ENCODE measurements at regions not wholly inside any gene's neighbourhood (a gene's known extent, or its start where the extent isn't known, plus 50 kb on each side); places are given as distances from the start of the nearest gene placed in this dataset.

- Histone ChIP-seq H4K91ac (replicated peaks; ENCODE audit: insufficient read length, low read length) (no peak overlapping the region), H3K23ac (ENCODE audit: insufficient read length) (no peak overlapping the region), H3K9ac (replicated peaks in 1 of 4; ENCODE audit: extremely low read depth in 1 of 4, low read depth in 3 of 4, low read length in 3 of 4) (no peak overlapping the region), H3K4ac (replicated peaks; ENCODE audit: insufficient read length, low read depth, low read length) (no peak overlapping the region), H3K4me1 (replicated peaks in 1 of 4; ENCODE audit: control insufficient read depth in 3 of 4, insufficient read depth in 4 of 4, low read length in 3 of 4) (no peaks in the 10 kb centered on the region), H3K9me3 (ENCODE audit: insufficient read depth in 2 of 2, low read depth in 1 of 2, low read length in 1 of 2) (no peaks in the 10 kb centered on the region), H3K14ac (ENCODE audit: insufficient read length) (no peak overlapping the region), H3K79me2 (ENCODE audit: control insufficient read depth in 1 of 2, insufficient read depth in 2 of 2, low read length in 2 of 2) (no peaks in the 10 kb centered on the region), H2BK120ac (replicated peaks; ENCODE audit: low read depth, low read length) (no peak overlapping the region), H3K4me2 (ENCODE audit: insufficient read depth in 1 of 2, low read depth in 2 of 2, low read length in 2 of 2) (no peak overlapping the region), H2BK5ac (ENCODE audit: low read depth, low read length) (no peak overlapping the region), H4K20me1 (replicated peaks in 1 of 2; ENCODE audit: control insufficient read depth in 1 of 2, insufficient read depth in 2 of 2, low read length in 2 of 2) (no peaks in the 10 kb centered on the region), H4K8ac (ENCODE audit: extremely low read depth, insufficient read depth, low read length) (no peak overlapping the region), H3K27me3 (replicated peaks in 1 of 4; ENCODE audit: control insufficient read depth in 3 of 4, extremely low read depth in 1 of 4, insufficient read depth in 3 of 4, low read length in 3 of 4) (no peaks in the 10 kb centered on the region), H2AFZ (ENCODE audit: low read length) (no peak overlapping the region), H3K56ac (replicated peaks; ENCODE audit: insufficient read length, low read depth, low read length) (no peak overlapping the region), H2BK20ac (ENCODE audit: low read length) (no peak overlapping the region), H3K18ac (ENCODE audit: extremely low read depth, low read length) (no peak overlapping the region), H3K27ac (ENCODE audit: low read depth, low read length) (no peak overlapping the region), H4K5ac (ENCODE audit: insufficient read length, low read depth, low read length) (no peak overlapping the region), H2AK5ac (ENCODE audit: low read depth, low read length) (no peak overlapping the region), H3K23me2 (ENCODE audit: low read depth, low read length) (no peaks in the 10 kb centered on the region), H3K4me3 (ENCODE audit: extremely low read depth in 1 of 4, insufficient read depth in 2 of 4, low read depth in 3 of 4, low read length in 4 of 4) (no peak overlapping the region), H2BK12ac (ENCODE audit: low read depth, low read length) (no peak overlapping the region), H3K36me3 (ENCODE audit: control insufficient read depth in 2 of 4, insufficient read depth in 4 of 4, low read length in 3 of 4) (no peaks in the 10 kb centered on the region), H3K79me1 (ENCODE audit: low read depth, low read length) (no peaks in the 10 kb centered on the region), H2BK15ac (ENCODE audit: low read length) (no peak overlapping the region)
- POLR2A ChIA-PET (ENCODE audit: partially characterized antibody): no interaction called here
- TF ChIP-seq CHD1 (IDR thresholded peaks at IDR 0.05; ENCODE audit: low read depth, low read length) (no peak), MAFK (IDR thresholded peaks at IDR 0.05; ENCODE audit: low read depth, low read length) (no peak)
- CTCF ChIA-PET (ENCODE audit: partially characterized antibody): no interaction called here
- FAIRE-seq (no peak), DNase-seq (ENCODE audit: low read depth in 1 of 2, low spot score in 2 of 2) (no peak)
- whole genome bisulfite sequencing, 2 experiments (ENCODE audit: extremely low coverage in 1 of 2, insufficient coverage in 1 of 2, insufficient read length in 1 of 2, insufficient replicate concordance in 2 of 2, low coverage in 1 of 2, low lambda C conversion rate in 2 of 2, missing lambda C conversion rate in 1 of 2): 89% methylated on average over 5 of the region's 5 CpGs; no CpG with 5 or more reads in 1 of the 2 experiments
Observed at GRCh38 chr2:58842501-58843155, 601.5 kb upstream of the FANCL start.
